Ishikawa (cell line): ENCODE measurements at regions not wholly inside any gene's neighbourhood (a gene's known extent, or its start where the extent isn't known, plus 50 kb on each side); places are given as distances from the start of the nearest gene placed in this dataset.

ENCODE experiments used
- CEBPB ChIP-seq: IDR thresholded peaks from 2 replicates; pipeline ENCODE4 v1.6.1; 2012
- CREB1 ChIP-seq: IDR thresholded peaks from 2 replicates; pipeline ENCODE4 v1.6.1; 2012; ENCODE audit warnings: low read depth
- EP300 ChIP-seq: IDR thresholded peaks from 2 replicates; pipeline ENCODE4 v1.6.1; 2012; ENCODE audit warnings: borderline replicate concordance
- FOXM1 ChIP-seq: IDR thresholded peaks from 2 replicates; pipeline ENCODE4 v1.6.1; 2012; ENCODE audit warnings: low read depth, borderline replicate concordance
- NFIC ChIP-seq: IDR thresholded peaks from 2 replicates; pipeline ENCODE4 v1.6.1; 2012
- TAF1 ChIP-seq: IDR thresholded peaks from 2 replicates; pipeline ENCODE4 v1.6.1; 2012; ENCODE audit warnings: low read depth, mild to moderate bottlenecking
- TCF12 ChIP-seq: IDR thresholded peaks from 2 replicates; pipeline ENCODE4 v1.6.1; 2012; ENCODE audit warnings: low read depth
- TEAD4 ChIP-seq: IDR thresholded peaks from 2 replicates; pipeline ENCODE4 v1.6.1; 2012
- TF ChIP-seq, protein P1 (sequence below): IDR thresholded peaks from 2 replicates; pipeline ENCODE4 v1.6.1; 2012

DNA sequence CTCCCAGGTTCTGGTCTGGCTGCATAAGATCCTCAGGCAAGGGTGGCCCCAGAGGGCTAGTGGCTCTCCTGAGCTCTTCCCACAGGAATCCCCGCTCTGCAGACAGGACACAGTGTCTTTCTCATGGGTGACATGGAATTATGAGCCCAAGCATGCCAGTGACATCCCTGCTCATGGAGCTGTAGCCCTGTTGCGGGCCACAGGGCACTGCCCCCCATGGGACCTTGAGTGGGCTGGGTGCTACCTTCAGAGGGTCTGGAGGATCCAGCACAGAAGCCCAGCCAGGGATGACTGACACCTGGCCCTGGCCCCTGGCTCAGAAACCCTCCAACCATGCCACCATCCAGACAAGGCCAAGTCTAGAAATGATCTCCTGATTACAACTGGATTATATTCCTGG lies 657.5 kb upstream of the DEFB115 start:
- no peak for TF ChIP-seq TCF12
- no peak for TF ChIP-seq CREB1
- no peak for TF ChIP-seq FOXM1
- TF ChIP-seq, protein P1, sequence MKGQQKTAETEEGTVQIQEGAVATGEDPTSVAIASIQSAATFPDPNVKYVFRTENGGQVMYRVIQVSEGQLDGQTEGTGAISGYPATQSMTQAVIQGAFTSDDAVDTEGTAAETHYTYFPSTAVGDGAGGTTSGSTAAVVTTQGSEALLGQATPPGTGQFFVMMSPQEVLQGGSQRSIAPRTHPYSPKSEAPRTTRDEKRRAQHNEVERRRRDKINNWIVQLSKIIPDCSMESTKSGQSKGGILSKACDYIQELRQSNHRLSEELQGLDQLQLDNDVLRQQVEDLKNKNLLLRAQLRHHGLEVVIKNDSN: no peak
- no peak for TF ChIP-seq TEAD4
- no peak for TF ChIP-seq NFIC
- TF ChIP-seq CEBPB: no peak
- TF ChIP-seq TAF1: no peak
- no peak for TF ChIP-seq EP300
